Renal cortex interstitium (tissue), 11 donors: ENCODE measurements at regions not wholly inside any gene's neighbourhood (a gene's known extent, or its start where the extent isn't known, plus 50 kb on each side); places are given as distances from the start of the nearest gene placed in this dataset.

Experiments used
- DNase-seq, 11 donors: peaks; one replicate each; pipeline ENCODE4 v3.0.0-alpha.2; 2013; ENCODE audit warnings: low read depth in 9 of 11, low spot score in 4 of 11; ENCODE audit errors: extremely low read depth in 1 of 11

GRCh38 chr7:49229246-49229645 is 304.9 kb downstream of the CDC14C start:
- no peak for DNase-seq

GRCh38 chr7:49243521-49243920 is 319.2 kb downstream of the CDC14C start:
- no peak for DNase-seq

- DNase-seq = no peak
These were observed 320.2 kb downstream of the CDC14C start for GRCh38 chr7:49244543-49244942.

GRCh38 chr7:49245062-49245461 is 320.7 kb downstream of the CDC14C start:
- DNase-seq = no peak

- DNase-seq = no peak
These were observed 323.4 kb downstream of the CDC14C start for GRCh38 chr7:49247759-49248158.

- no peak for DNase-seq
These were observed 330.7 kb downstream of the CDC14C start for GRCh38 chr7:49255054-49255453.

- DNase-seq = no peak
These were observed 336.2 kb downstream of the CDC14C start for GRCh38 chr7:49260538-49260937.

GRCh38 chr7:49261928-49262327 is 337.6 kb downstream of the CDC14C start:
- no peak for DNase-seq

- no peak for DNase-seq
These were observed 340.2 kb downstream of the CDC14C start for GRCh38 chr7:49264530-49264929.

GRCh38 chr7:49273897-49274296 is 349.6 kb downstream of the CDC14C start:
- no peak for DNase-seq

- no peak for DNase-seq
These were observed 355.5 kb downstream of the CDC14C start for GRCh38 chr7:49279891-49280290.

GRCh38 chr7:49287653-49288052 is 363.3 kb downstream of the CDC14C start:
- DNase-seq = no peak

- DNase-seq = no peak
These were observed 370.3 kb downstream of the CDC14C start for GRCh38 chr7:49294611-49295010.

GRCh38 chr7:49295146-49295545 is 370.8 kb downstream of the CDC14C start:
- DNase-seq = no peak

GRCh38 chr7:49297958-49298357 is 373.6 kb downstream of the CDC14C start:
- DNase-seq = no peak

- DNase-seq = no peak
These were observed 384.4 kb downstream of the CDC14C start for GRCh38 chr7:49308787-49309186.

GRCh38 chr7:49320083-49320482 is 395.7 kb downstream of the CDC14C start:
- DNase-seq = no peak

GRCh38 chr7:49321843-49322242 is 397.5 kb downstream of the CDC14C start:
- no peak for DNase-seq

GRCh38 chr7:49322476-49322875 is 398.1 kb downstream of the CDC14C start:
- DNase-seq = no peak

- DNase-seq = no peak
These were observed 399.7 kb downstream of the CDC14C start for GRCh38 chr7:49324040-49324439.

GRCh38 chr7:49324707-49325106 is 400.4 kb downstream of the CDC14C start:
- no peak for DNase-seq

- no peak for DNase-seq
These were observed 401.2 kb downstream of the CDC14C start for GRCh38 chr7:49325571-49325970.
